ENCODE measurements at regions not wholly inside any gene's neighbourhood (a gene's known extent, or its start where the extent isn't known, plus 50 kb on each side); places are given as distances from the start of the nearest gene placed in this dataset.
A peak's percentile ranks its signal among the peaks of the same experiment; 100 is the strongest.

GRCh38 chr18:75638776-75639471 lies 211.4 kb upstream of the SMIM21 start:
- peak; percentile 90 for ATAC-seq (ENCODE audit: poor library complexity)
- intact Hi-C loops (cut with DNase I): no loop called here

GRCh38 chr18:75638223-75638775 lies 210.8 kb upstream of the SMIM21 start:
- intact Hi-C loops (cut with DNase I): no loop called here
- no peak for DNase-seq
- peak; percentile 48 for ATAC-seq (ENCODE audit: poor library complexity)

More at GRCh38 chr18:75638776-75639471, 211.4 kb upstream of the SMIM21 start:
- peak; percentile 54 for DNase-seq

- ATAC-seq (ENCODE audit: poor library complexity): no peak
- intact Hi-C loops (cut with DNase I): no loop called here
- DNase-seq: no peak
Measured at GRCh38 chr18:75635096-75635495, 207.6 kb upstream of the SMIM21 start.

GRCh38 chr18:75625966-75626365 lies 198.5 kb upstream of the SMIM21 start:
- no peak for DNase-seq
- no peak for ATAC-seq (ENCODE audit: poor library complexity)
- intact Hi-C loops (cut with DNase I): no loop called here

- no peak for ATAC-seq (ENCODE audit: poor library complexity)
- intact Hi-C loops (cut with DNase I): no loop called here
- no peak for DNase-seq
Measured at GRCh38 chr18:75624869-75625268, 197.4 kb upstream of the SMIM21 start.

- intact Hi-C loops (cut with DNase I): no loop called here
- ATAC-seq (ENCODE audit: poor library complexity) (no peak), DNase-seq (no peak)
Measured at GRCh38 chr18:75621818-75622217, 194.3 kb upstream of the SMIM21 start.

- DNase-seq: no peak
- no peak for ATAC-seq (ENCODE audit: poor library complexity)
- intact Hi-C loops (cut with DNase I): no loop called here
Measured at GRCh38 chr18:75618146-75618545, 190.6 kb upstream of the SMIM21 start.

GRCh38 chr18:75612456-75612855 lies 185.0 kb upstream of the SMIM21 start:
- DNase-seq (no peak), ATAC-seq (ENCODE audit: poor library complexity) (no peak)
- intact Hi-C loops (cut with DNase I): no loop called here

GRCh38 chr18:75607701-75608100 lies 180.2 kb upstream of the SMIM21 start:
- intact Hi-C loops (cut with DNase I): no loop called here

GRCh38 chr18:75592527-75592926 lies 165.0 kb upstream of the SMIM21 start:
- intact Hi-C loops (cut with DNase I): no loop called here
- DNase-seq (no peak), ATAC-seq (ENCODE audit: poor library complexity) (no peak)

More at GRCh38 chr18:75607701-75608100, 180.2 kb upstream of the SMIM21 start:
- DNase-seq (no peak), ATAC-seq (ENCODE audit: poor library complexity) (no peak)

- DNase-seq (no peak), ATAC-seq (ENCODE audit: poor library complexity) (no peak)
- intact Hi-C loops (cut with DNase I): no loop called here
Measured at GRCh38 chr18:75588412-75588811, 160.9 kb upstream of the SMIM21 start.

GRCh38 chr18:75587131-75587530 lies 159.6 kb upstream of the SMIM21 start:
- no peak for ATAC-seq (ENCODE audit: poor library complexity)
- intact Hi-C loops (cut with DNase I): no loop called here
- no peak for DNase-seq

GRCh38 chr18:75586130-75586889 lies 158.8 kb upstream of the SMIM21 start:
- no peak for ATAC-seq (ENCODE audit: poor library complexity)
- intact Hi-C loops (cut with DNase I): no loop called here
- no peak for DNase-seq

GRCh38 chr18:75582940-75583339 lies 155.4 kb upstream of the SMIM21 start:
- intact Hi-C loops (cut with DNase I): no loop called here
- no peak for DNase-seq
- ATAC-seq (ENCODE audit: poor library complexity): no peak

GRCh38 chr18:75582406-75582821 lies 154.9 kb upstream of the SMIM21 start:
- intact Hi-C loops (cut with DNase I): no loop called here
- DNase-seq: no peak
- no peak for ATAC-seq (ENCODE audit: poor library complexity)

- no peak for ATAC-seq (ENCODE audit: poor library complexity)
- intact Hi-C loops (cut with DNase I): no loop called here
- DNase-seq: no peak
Measured at GRCh38 chr18:75581336-75582131, 154.0 kb upstream of the SMIM21 start.

- no peak for ATAC-seq (ENCODE audit: poor library complexity)
- intact Hi-C loops (cut with DNase I): no loop called here
- no peak for DNase-seq
Measured at GRCh38 chr18:75574187-75574586, 146.7 kb upstream of the SMIM21 start.

GRCh38 chr18:75563150-75563549 lies 135.6 kb upstream of the SMIM21 start:
- no peak for DNase-seq
- intact Hi-C loops (cut with DNase I): no loop called here
- no peak for ATAC-seq (ENCODE audit: poor library complexity)

GRCh38 chr18:75562216-75562615 lies 134.7 kb upstream of the SMIM21 start:
- DNase-seq (no peak), ATAC-seq (ENCODE audit: poor library complexity) (no peak)
- intact Hi-C loops (cut with DNase I): no loop called here

Measured in Right ventricle myocardium superior (tissue), 1 donor.